HG02763 (cell line): ENCODE measurements at regions not wholly inside any gene's neighbourhood (a gene's known extent, or its start where the extent isn't known, plus 50 kb on each side); places are given as distances from the start of the nearest gene placed in this dataset.

Experiments used
- ATAC-seq: cut with Tn5 transposase; IDR thresholded peaks from one replicate; pipeline ENCODE4 v1.9.1; 2021; ENCODE audit warnings: mild to moderate bottlenecking, moderate library complexity; ENCODE audit not compliant: unreplicated experiment

- ATAC-seq: no peak
Measured at GRCh38 chr13:106306748-106307277, 228.6 kb downstream of the EFNB2 start.

GRCh38 chr13:106302843-106303242 is 232.6 kb downstream of the EFNB2 start:
- no peak for ATAC-seq

DNA sequence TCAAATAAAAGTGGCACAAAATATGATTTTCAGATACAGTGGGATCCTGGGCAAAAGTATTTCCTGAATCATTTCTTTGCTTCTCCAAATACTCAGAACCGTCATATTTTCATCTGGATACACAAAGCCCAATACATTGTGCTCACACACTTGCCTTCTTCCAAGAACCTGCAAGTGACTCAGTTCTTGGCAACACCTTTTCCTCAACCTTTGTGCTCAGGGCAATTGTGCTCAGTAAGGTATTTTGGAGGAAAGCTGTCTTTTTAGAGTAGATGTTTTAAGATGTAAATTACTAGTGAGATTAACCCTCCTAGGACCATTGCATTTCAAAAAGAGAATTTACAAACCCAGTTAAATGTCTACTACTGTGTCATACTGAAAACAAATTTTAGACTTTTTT is 233.5 kb downstream of the EFNB2 start:
- ATAC-seq: no peak

- ATAC-seq: no peak
Measured at GRCh38 chr13:106299621-106300020, 235.8 kb downstream of the EFNB2 start.

DNA sequence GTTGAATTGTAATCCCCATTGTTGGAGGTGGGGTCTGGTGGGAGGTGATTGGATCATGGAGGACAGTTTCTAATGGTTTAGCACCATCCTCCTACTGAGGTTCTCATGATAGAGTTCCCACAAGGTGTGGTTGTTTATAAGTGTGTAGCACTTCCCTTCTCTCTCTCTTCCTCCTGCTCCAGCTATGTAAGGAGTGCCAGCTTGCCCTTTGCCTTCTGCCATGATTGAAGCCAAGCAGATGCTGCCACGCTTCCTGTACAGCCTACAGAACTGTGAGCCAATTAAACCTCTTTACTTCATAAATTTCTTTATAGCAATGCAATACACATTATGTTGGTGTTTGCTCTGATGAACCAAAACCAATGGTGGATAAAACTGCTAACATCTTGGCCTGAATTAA is 238.2 kb downstream of the EFNB2 start:
- no peak for ATAC-seq

DNA sequence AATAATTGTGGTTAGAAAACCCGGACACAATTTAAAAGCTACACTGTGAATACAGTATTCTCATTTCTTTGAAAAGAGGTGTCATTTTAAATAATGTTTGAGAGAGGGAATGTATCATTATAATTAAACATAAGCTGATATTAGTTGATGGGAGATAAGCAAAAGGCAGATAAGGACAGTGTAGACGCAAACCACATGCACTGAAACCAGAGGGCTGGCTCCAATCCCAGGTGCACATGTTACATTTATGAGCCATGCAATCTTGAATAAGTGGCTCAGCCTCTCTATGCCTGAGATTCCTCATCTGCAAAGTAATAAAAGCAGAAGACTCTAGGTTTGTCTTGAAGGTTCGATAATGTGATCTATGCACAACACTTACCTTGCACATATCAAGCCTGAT is 238.7 kb downstream of the EFNB2 start:
- ATAC-seq: no peak

- no peak for ATAC-seq
Measured at GRCh38 chr13:106295971-106296370, 239.5 kb downstream of the EFNB2 start.

- no peak for ATAC-seq
Measured at GRCh38 chr13:106291006-106291405, 244.5 kb downstream of the EFNB2 start.

DNA sequence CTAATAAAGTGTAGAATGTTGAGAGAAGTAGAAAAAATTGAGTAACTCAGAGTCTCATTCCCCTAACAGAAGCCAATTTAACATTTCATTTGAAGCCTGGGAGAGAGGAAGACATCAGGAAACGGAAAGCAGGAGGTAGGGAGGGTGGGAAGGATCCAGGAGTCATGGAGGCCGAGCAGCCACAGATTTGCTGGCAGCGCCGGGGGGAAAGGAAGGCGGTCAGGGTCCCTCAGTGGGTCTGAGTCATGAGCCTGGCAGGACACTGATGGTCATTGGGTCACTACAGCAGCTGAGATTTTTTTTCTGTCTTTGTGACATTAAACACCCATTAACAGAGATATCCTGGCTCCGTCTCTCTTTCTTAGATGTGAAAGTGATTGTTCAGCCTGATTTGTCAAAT is 248.1 kb downstream of the EFNB2 start:
- no peak for ATAC-seq

GRCh38 chr13:106286811-106287210 is 248.7 kb downstream of the EFNB2 start:
- ATAC-seq: peak; percentile 86

GRCh38 chr13:106284358-106284757 is 251.1 kb downstream of the EFNB2 start:
- ATAC-seq: no peak

GRCh38 chr13:106281426-106281825 is 254.0 kb downstream of the EFNB2 start:
- no peak for ATAC-seq

DNA sequence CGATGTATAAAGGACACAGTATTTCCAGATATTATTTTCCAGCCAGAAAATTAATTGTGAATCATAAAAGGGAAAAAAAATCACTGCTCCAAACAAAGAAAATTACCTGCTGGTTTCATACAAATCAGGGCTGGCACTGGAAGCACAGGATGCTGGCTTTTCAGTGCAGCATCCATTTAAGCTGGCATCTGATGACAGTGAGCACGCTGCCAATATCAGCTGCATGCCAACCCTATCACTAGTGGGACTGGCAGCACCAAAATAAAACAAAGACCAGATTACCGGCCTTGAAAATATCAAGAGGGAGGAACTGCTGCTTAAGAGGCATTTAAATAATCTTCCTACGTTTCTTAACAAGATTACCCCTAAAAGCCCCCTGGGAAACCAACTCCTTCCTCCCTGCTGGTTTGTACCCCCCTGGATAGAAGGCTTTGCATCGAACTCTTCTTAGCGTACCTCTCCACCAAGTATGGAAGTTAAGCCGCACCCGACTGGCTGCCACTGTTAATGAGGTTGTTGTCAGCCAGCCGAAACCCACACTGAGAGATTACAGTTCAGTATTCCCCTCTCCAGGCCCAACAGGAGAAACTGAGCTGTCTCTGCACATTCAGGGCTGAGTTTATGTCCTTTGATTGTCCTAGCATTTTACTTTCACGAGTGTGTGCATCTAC is 257.8 kb downstream of the EFNB2 start:
- no peak for ATAC-seq

DNA sequence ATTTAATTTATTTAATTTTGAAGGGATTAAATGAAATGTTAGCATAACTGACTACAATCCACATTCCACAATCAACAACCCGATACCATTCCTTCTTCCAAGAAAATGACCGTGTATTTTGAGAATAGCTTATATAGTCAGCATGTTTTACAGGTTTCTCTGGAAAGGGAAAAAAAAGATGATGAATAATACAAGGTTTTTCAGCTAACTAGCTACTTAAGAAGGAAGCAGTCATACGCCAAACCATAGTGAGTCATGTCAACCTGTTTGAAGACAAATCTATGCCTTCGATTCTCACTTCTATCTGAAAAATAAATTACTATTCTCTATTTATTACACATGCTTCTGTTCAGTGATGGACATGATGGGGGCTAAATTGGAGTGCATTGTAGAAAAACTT is 258.6 kb downstream of the EFNB2 start:
- no peak for ATAC-seq

DNA sequence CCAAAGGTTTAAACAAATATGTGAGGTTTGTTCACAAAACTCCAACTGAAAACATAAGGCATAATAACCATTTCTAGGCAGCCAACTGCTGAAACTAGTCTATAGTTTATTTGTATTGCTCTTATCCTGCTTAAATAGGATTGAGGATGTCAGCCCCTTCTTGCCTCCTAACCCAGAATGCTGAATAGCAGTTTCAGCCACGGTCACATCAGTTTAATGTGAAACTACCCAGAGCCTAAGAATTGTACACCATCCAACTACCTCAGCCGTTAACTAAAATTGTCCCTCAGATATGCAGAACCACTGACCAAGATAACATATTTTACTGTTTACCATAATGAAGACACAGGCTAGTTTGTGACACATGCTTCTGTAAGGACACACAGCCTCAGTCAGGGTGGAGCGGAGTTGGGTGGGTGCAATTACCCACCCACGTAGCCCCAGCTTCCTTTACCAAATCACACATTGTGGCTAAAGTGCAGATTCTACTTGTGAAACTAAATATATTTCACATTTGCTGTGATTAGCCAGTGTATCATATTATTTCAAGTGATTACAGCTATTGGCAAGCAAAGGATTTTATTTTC is 259.9 kb downstream of the EFNB2 start:
- no peak for ATAC-seq

GRCh38 chr13:106274551-106275203 is 260.8 kb downstream of the EFNB2 start:
- no peak for ATAC-seq

DNA sequence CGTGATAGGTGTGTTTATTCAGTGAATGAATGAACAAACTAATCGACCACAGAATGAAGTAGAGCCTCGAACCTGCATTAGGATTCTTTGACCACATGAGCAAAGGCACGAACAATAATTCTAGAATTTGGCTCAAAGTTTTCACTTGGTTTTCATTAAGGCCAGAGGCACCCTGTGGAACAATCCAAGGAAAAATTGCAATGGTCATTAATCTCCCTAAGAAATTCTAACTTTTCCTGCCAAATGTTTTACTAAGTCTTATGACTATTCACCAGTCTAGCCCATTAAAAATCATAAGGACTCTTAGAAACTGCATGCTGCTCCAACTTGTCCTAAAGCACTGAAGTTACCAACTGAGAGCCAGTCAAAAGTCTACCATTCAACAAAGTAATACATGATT is 271.7 kb downstream of the EFNB2 start:
- no peak for ATAC-seq

DNA sequence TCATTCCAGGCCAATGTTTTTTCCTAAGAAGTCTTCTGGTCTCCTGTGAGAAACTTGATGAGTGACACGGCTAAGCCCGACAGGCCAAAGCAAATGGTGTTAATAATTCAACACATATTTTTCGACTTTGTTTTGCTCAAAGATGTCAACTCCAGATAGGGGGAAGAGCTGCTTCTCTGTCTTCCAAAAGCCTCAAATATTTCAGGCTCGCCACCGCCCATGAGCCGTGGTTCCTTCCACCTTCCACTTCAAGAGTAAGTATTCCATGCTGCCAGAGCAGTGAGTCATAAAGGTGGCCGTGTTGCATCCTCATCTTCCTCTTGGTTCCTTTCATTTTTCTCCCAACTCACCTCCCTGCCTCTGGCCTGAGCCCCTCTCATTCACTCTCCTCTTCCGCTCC is 272.6 kb downstream of the EFNB2 start:
- ATAC-seq: no peak

DNA sequence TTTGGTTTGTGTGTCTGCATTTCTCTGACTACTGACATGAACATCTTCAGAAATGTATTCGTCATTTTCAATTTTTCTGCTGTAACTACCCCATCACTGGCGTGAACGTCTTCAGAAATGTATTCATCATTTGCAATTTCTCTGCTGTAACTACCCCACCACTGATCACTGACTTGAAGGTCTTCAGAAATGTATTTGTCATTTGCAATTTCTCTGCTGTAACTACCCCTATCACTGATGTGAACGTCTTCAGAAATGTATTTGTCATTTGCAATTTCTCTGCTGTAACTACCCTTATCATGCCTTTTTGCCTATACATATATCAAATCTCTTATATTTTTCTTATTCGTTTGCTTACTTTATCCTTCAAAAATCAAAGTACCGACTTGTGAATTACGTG is 274.0 kb downstream of the EFNB2 start:
- no peak for ATAC-seq

DNA sequence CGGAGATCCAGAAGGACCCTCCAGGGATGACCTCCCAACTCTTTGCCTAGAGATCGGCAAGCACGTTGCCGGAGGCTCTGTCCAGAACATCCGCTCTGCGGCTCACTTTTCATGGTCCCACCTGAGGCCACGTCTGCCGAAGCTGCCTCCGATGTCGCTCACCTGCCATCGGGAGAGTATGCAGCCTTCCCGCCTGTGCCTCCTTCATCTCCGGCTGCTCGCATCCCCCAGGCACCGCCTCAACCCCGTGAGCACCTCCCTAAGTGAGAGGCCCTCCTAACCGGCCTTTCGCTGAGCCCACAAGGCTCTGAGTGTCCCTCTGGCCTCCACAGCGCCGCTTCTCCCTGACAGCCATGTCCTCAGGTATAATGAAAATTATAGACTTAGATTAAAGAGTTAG is 275.1 kb downstream of the EFNB2 start:
- ATAC-seq: no peak

- ATAC-seq: no peak
Measured at GRCh38 chr13:106259928-106260327, 275.5 kb downstream of the EFNB2 start.

DNA sequence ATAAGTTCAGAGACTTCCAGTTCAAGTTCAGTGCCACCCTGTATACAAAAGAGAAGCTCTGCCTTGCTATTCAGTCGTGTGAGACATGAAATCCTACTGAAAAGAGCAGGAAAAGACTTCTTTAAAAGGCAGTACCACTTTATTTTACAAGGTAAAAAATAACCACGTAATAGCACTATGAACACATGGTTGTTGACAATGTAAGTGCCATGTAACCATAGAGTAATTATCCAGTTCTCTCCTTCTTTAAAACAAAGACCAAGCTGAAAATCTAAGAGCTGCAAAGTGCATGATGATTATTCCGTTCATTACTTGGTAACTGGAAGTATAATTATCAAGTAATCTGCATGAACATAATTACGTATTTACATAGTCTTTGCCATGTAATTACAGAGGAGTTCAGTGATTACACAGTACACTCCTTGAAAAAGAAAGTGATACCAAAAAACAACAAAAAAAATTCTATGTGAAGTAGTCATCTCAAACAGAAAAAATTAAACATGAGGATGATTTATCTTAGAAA is 288.7 kb downstream of the EFNB2 start:
- no peak for ATAC-seq
